PC-3 (cell line): ENCODE measurements at regions not wholly inside any gene's neighbourhood (a gene's known extent, or its start where the extent isn't known, plus 50 kb on each side); places are given as distances from the start of the nearest gene placed in this dataset.

Source experiments
- ATAC-seq: fragments of 200-7000 bp; cut with Tn5 transposase; 2 replicates; pipeline ENCODE4 v1.9.1; 2020; ENCODE audit warnings: mild to moderate bottlenecking, moderate library complexity
- BruUV-seq: library from RNA; stranded (reverse); fragments of 400-500 nt; replicated peaks from 2 replicates; lab custom pipeline; 2021; lab: Mats Ljungman, UMichigan
- CTCF ChIA-PET: fragments of 300-600 bp; sonication (Branson Sonifier 250); formaldehyde crosslinking; loops from one replicate; lab custom pipeline; 2022; ENCODE audit warnings: antibody characterized with exemption; lab: Charles Lee
- POLR2A ChIA-PET: fragments of 300-600 bp; sonication (Branson Sonifier 250); formaldehyde crosslinking; loops from one replicate; lab custom pipeline; 2022; ENCODE audit warnings: antibody characterized with exemption; ENCODE audit not compliant: unreplicated experiment; lab: Charles Lee
- DNase-seq: peaks from one replicate; pipeline ENCODE4 v3.0.0-alpha.2; 2015
- H2AFZ ChIP-seq: fragments of 300-600 bp; sonication (generic); 2 replicates; pipeline ENCODE4 v1.6.0; 2016; ENCODE audit warnings: antibody characterized with exemption, low read length
- H3F3A ChIP-seq: fragments of 300-600 bp; sonication (generic); one replicate; pipeline ENCODE4 v1.6.0; 2017; ENCODE audit warnings: antibody characterized with exemption, low read length, control low read depth, mild to moderate bottlenecking; ENCODE audit not compliant: unreplicated experiment
- H3K27ac ChIP-seq: fragments of 300-600 bp; sonication (generic); 2 replicates; pipeline ENCODE4 v1.5.1; 2016; ENCODE audit warnings: mild to moderate bottlenecking, low read length
- H3K27me3 ChIP-seq: fragments of 300-600 bp; sonication (generic); 2 replicates; pipeline ENCODE4 v1.6.1; 2016; ENCODE audit warnings: low read length, mixed read lengths
- H3K36me3 ChIP-seq: fragments of 300-600 bp; sonication (generic); 2 replicates; pipeline ENCODE4 v1.6.1; 2016; ENCODE audit warnings: low read depth, mixed run types, low read length, mixed read lengths
- H3K4me1 ChIP-seq: fragments of 300-600 bp; sonication (generic); 2 replicates; pipeline ENCODE4 v1.5.1; 2016; ENCODE audit warnings: low read length; ENCODE audit not compliant: insufficient read depth
- H3K4me2 ChIP-seq: fragments of 300-600 bp; sonication (generic); 2 replicates; pipeline ENCODE4 v1.6.0; 2016; ENCODE audit warnings: low read length
- H3K4me3 ChIP-seq: fragments of 300-600 bp; sonication (generic); 2 replicates; pipeline ENCODE4 v1.5.1; 2016; ENCODE audit warnings: mild to moderate bottlenecking, low read length, mixed read lengths
- H3K79me2 ChIP-seq: fragments of 300-600 bp; sonication (generic); 2 replicates; pipeline ENCODE4 v1.6.1; 2017; ENCODE audit warnings: low read length, mixed read lengths
- H3K9ac ChIP-seq: fragments of 300-600 bp; sonication (generic); 2 replicates; pipeline ENCODE4 v1.6.0; 2016; ENCODE audit warnings: mild to moderate bottlenecking, low read length
- H3K9me2 ChIP-seq: fragments of 300-600 bp; sonication (generic); replicated peaks from 2 replicates; pipeline ENCODE4 v1.6.1; 2016; ENCODE audit warnings: mixed run types, low read length, mixed read lengths
- H3K9me3 ChIP-seq: fragments of 300-600 bp; sonication (generic); 2 replicates; pipeline ENCODE4 v1.6.1; 2016; ENCODE audit warnings: low read length, mixed read lengths
- H4K20me1 ChIP-seq: fragments of 300-600 bp; sonication (generic); 2 replicates; pipeline ENCODE4 v1.6.1; 2016; ENCODE audit warnings: low read length, mixed read lengths
- EZH2 ChIP-seq: fragments of 300-600 bp; sonication (generic); IDR thresholded peaks from one replicate; pipeline ENCODE4 v1.6.1; 2017; ENCODE audit warnings: antibody characterized with exemption, mild to moderate bottlenecking, low read length; ENCODE audit not compliant: unreplicated experiment
- EZH2phosphoT487 ChIP-seq: fragments of 300-600 bp; sonication (generic); IDR thresholded peaks from 2 replicates; pipeline ENCODE4 v1.6.1; 2018; ENCODE audit warnings: mild to moderate bottlenecking, antibody characterized with exemption, low read length, borderline replicate concordance
- intact Hi-C: fragments of 100-400 bp; cut with micrococcal nuclease; formaldehyde crosslinking; loops from 2 replicates; pipeline ENCODE4 v1.9.0; 2023
- TF ChIP-seq, protein P1 (sequence below): fragments of 300-600 bp; sonication (generic); conservative IDR thresholded peaks from 2 replicates; pipeline ENCODE4 v1.5.1; 2017; ENCODE audit warnings: antibody characterized with exemption, low read depth, mild to moderate bottlenecking, low read length

DNA sequence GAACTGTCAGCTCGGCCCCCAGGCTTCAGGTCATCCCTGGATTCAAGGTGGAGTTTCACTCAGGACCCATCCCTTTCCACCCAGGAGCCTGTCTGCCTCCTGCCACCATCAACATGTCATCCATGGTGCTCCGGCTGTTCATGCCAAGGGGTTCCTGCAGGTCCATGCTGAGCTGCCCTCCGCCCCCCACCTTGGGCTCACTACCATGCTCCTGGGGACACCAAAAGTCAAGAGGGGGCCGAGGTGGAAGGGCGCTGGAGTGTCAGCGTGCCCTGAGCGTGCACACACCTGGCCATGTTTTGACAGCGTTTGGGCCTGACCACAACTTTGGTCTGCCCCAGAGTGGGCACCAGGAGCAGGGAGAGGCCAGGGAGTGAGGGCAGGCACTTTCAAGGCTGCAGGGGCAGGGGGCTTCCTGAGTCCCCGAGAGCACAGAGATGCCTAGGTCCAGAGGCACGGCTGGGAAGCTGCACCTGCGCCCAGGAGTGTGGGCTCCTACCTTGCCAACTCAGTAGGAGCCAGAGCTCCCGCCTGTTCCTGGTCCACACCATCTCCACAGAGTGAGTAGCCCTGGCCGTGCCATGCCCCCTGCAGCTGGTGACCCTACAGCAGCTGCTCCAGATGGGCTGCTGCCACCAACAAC lies 639.6 kb upstream of the ZP4 start:
- TF ChIP-seq, protein P1, sequence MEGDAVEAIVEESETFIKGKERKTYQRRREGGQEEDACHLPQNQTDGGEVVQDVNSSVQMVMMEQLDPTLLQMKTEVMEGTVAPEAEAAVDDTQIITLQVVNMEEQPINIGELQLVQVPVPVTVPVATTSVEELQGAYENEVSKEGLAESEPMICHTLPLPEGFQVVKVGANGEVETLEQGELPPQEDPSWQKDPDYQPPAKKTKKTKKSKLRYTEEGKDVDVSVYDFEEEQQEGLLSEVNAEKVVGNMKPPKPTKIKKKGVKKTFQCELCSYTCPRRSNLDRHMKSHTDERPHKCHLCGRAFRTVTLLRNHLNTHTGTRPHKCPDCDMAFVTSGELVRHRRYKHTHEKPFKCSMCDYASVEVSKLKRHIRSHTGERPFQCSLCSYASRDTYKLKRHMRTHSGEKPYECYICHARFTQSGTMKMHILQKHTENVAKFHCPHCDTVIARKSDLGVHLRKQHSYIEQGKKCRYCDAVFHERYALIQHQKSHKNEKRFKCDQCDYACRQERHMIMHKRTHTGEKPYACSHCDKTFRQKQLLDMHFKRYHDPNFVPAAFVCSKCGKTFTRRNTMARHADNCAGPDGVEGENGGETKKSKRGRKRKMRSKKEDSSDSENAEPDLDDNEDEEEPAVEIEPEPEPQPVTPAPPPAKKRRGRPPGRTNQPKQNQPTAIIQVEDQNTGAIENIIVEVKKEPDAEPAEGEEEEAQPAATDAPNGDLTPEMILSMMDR = no peak
- TF ChIP-seq EZH2phosphoT487 = no peak
- no peak for TF ChIP-seq EZH2
- no TSS peak for BruUV-seq
- H3K36me3 ChIP-seq = no peaks in the 10 kb centered on the region
- no peaks in the 10 kb centered on the region for H3K27me3 ChIP-seq
- H3F3A ChIP-seq = no peaks in the 10 kb centered on the region
- H3K9ac ChIP-seq = no peak overlapping the region
- ATAC-seq = no peak
- ChIA-PET CTCF (no interaction called here), POLR2A (no interaction called here)
- H3K4me2 ChIP-seq = no peak overlapping the region
- H3K27ac ChIP-seq = no peak overlapping the region
- no peaks in the 10 kb centered on the region for H3K9me2 ChIP-seq
- intact Hi-C loops = no loop called here
- no peaks in the 10 kb centered on the region for H3K4me1 ChIP-seq
- no peak overlapping the region for H2AFZ ChIP-seq
- no peaks in the 10 kb centered on the region for H3K9me3 ChIP-seq
- H4K20me1 ChIP-seq = no peaks in the 10 kb centered on the region
- no peaks in the 10 kb centered on the region for H3K79me2 ChIP-seq
- DNase-seq = no peak
- H3K4me3 ChIP-seq = no peak overlapping the region

DNA sequence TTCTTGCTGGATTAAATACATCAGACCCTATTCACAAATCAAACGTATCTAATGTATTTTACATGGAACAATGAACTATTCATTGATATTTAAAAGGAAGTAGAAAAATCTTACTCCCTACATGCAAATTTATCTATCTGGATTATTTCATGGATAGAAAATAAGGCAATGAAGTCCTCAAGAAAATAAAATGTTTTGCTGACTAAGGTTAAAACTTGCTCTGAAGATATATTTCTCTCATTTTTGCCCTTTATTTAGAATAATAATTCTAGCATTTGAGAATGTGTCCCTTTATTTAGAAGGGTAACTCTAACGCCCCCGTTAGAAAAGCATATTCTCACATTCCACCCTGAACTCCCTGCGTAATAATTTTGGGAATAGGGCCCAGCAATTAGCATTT lies 627.0 kb upstream of the ZP4 start:
- no peak for TF ChIP-seq EZH2phosphoT487
- TF ChIP-seq, protein P1 = no peak
- TF ChIP-seq EZH2 = no peak
- no peak overlapping the region for H3K4me2 ChIP-seq
- no peaks in the 10 kb centered on the region for H4K20me1 ChIP-seq
- no peaks in the 10 kb centered on the region for H3F3A ChIP-seq
- intact Hi-C loops = no loop called here
- ChIA-PET CTCF (no interaction called here), POLR2A (no interaction called here)
- H3K27me3 ChIP-seq = no peaks in the 10 kb centered on the region
- ATAC-seq = no peak
- no peaks in the 10 kb centered on the region for H3K36me3 ChIP-seq
- H2AFZ ChIP-seq = no peak overlapping the region
- H3K9me3 ChIP-seq = no peaks in the 10 kb centered on the region
- no peaks in the 10 kb centered on the region for H3K79me2 ChIP-seq
- DNase-seq = no peak
- BruUV-seq = no TSS peak
- H3K9me2 ChIP-seq = no peaks in the 10 kb centered on the region
- no peak overlapping the region for H3K4me3 ChIP-seq
- no peak overlapping the region for H3K9ac ChIP-seq
- H3K27ac ChIP-seq = no peak overlapping the region
- H3K4me1 ChIP-seq = no peaks in the 10 kb centered on the region

DNA sequence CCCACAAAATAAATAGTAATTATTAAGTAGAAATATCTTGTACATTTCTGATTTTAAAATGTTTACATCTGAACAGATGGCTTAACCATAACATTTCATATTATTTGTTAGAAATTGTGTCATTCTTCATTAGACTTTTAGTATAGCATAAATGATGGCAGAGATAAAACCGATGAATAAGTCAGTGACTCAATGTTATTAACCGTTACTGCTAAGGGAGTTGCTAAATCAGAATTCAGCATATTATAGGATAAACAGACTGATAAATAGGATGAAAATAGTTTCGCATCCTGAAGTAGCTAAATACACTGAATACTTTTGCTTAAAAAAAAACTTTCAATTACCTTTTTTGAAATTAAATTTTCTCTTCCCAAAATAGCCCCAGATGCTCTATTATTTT lies 610.6 kb upstream of the ZP4 start:
- BruUV-seq = no TSS peak
- intact Hi-C loops = no loop called here
- Histone ChIP-seq H2AFZ (no peak overlapping the region), H3K9me2 (no peaks in the 10 kb centered on the region), H3K27me3 (no peaks in the 10 kb centered on the region), H3K4me1 (no peaks in the 10 kb centered on the region), H3K4me3 (no peak overlapping the region), H3K9ac (no peak overlapping the region), H3K27ac (no peak overlapping the region), H4K20me1 (no peaks in the 10 kb centered on the region), H3K9me3 (no peaks in the 10 kb centered on the region), H3K36me3 (no peaks in the 10 kb centered on the region), H3K79me2 (no peaks in the 10 kb centered on the region), H3K4me2 (no peak overlapping the region), H3F3A (no peaks in the 10 kb centered on the region)
- POLR2A ChIA-PET = no interaction called here
- CTCF ChIA-PET = no interaction called here
- DNase-seq (no peak), ATAC-seq (no peak)
- TF ChIP-seq, protein P1 = no peak
- no peak for TF ChIP-seq EZH2
